ES-I3 (cell line): ENCODE measurements at regions not wholly inside any gene's neighbourhood (a gene's known extent, or its start where the extent isn't known, plus 50 kb on each side); places are given as distances from the start of the nearest gene placed in this dataset.

Experiments used
- H3K36me3 ChIP-seq: 2 replicates; pipeline ENCODE4 v1.6.1; 2013; ENCODE audit warnings: mild to moderate bottlenecking, low read length, control low read depth, moderate library complexity; ENCODE audit not compliant: insufficient read depth
- H3K4me1 ChIP-seq: 2 replicates; pipeline ENCODE4 v1.6.1; 2013; ENCODE audit warnings: mild to moderate bottlenecking, control low read depth, low read length; ENCODE audit not compliant: insufficient read depth
- H3K9ac ChIP-seq: 2 replicates; pipeline ENCODE4 v1.6.1; 2013; ENCODE audit warnings: low read depth, mild to moderate bottlenecking, low read length, moderate library complexity
- H3K9me3 ChIP-seq: 2 replicates; pipeline ENCODE4 v1.6.1; 2013; ENCODE audit warnings: mild to moderate bottlenecking, low read length, moderate library complexity; ENCODE audit not compliant: control insufficient read depth, insufficient read depth

GRCh38 chr7:68550027-68550426 is 1048.2 kb upstream of the AUTS2 start:
- no peak overlapping the region for H3K9ac ChIP-seq
- H3K36me3 ChIP-seq: no peaks in the 10 kb centered on the region
- H3K9me3 ChIP-seq: no peaks in the 10 kb centered on the region
- peaks cover 4% of the 10 kb centered on the region; the same call in 1 of the 2 replicates for H3K4me1 ChIP-seq

- Histone ChIP-seq H3K36me3 (no peaks in the 10 kb centered on the region), H3K9ac (no peak overlapping the region), H3K9me3 (no peaks in the 10 kb centered on the region), H3K4me1 (peaks cover 4% of the 10 kb centered on the region; the same call in 1 of the 2 replicates)
These were observed 1047.6 kb upstream of the AUTS2 start for GRCh38 chr7:68550635-68551034.

DNA sequence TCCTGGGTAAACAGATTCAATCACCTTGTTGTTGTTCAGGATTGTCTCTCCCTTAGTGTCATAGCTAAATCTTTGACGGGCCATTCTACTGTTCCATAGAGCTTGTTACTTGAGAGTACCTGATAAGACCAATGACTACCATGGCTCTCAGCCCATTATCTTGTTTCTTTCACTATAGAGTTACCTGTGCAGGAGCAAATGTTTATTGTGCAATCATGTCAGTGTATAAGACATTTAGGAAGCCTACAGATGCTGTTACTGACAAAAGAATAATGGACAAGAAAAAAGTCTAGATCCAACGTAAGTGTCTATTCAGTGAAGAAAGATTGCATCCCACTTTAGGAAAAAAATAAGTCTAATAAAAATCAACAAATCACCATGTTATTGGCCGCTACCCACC is 1041.7 kb upstream of the AUTS2 start:
- Histone ChIP-seq H3K36me3 (peaks cover 2% of the 10 kb centered on the region; the same call in 1 of the 2 replicates), H3K4me1 (no peaks in the 10 kb centered on the region), H3K9ac (no peak overlapping the region), H3K9me3 (no peaks in the 10 kb centered on the region; the same call in 1 of the 2 replicates)

GRCh38 chr7:68559518-68559917 is 1038.8 kb upstream of the AUTS2 start:
- no peak overlapping the region for H3K9ac ChIP-seq
- no peaks in the 10 kb centered on the region; the same call in 1 of the 2 replicates for H3K9me3 ChIP-seq
- peaks cover 2% of the 10 kb centered on the region; the same call in 1 of the 2 replicates for H3K36me3 ChIP-seq
- H3K4me1 ChIP-seq: no peaks in the 10 kb centered on the region

GRCh38 chr7:68562323-68562899 is 1035.9 kb upstream of the AUTS2 start:
- no peak overlapping the region for H3K9ac ChIP-seq
- no peaks in the 10 kb centered on the region for H3K4me1 ChIP-seq
- H3K9me3 ChIP-seq: no peaks in the 10 kb centered on the region; the same call in 1 of the 2 replicates
- peaks cover 2% of the 10 kb centered on the region; the same call in 1 of the 2 replicates for H3K36me3 ChIP-seq

GRCh38 chr7:68564306-68565135 is 1033.8 kb upstream of the AUTS2 start:
- H3K36me3 ChIP-seq: peaks cover 2% of the 10 kb centered on the region; the same call in 1 of the 2 replicates
- no peak overlapping the region for H3K9ac ChIP-seq
- H3K9me3 ChIP-seq: no peaks in the 10 kb centered on the region
- H3K4me1 ChIP-seq: no peaks in the 10 kb centered on the region

GRCh38 chr7:68571286-68571685 is 1027.0 kb upstream of the AUTS2 start:
- H3K4me1 ChIP-seq: no peaks in the 10 kb centered on the region

DNA sequence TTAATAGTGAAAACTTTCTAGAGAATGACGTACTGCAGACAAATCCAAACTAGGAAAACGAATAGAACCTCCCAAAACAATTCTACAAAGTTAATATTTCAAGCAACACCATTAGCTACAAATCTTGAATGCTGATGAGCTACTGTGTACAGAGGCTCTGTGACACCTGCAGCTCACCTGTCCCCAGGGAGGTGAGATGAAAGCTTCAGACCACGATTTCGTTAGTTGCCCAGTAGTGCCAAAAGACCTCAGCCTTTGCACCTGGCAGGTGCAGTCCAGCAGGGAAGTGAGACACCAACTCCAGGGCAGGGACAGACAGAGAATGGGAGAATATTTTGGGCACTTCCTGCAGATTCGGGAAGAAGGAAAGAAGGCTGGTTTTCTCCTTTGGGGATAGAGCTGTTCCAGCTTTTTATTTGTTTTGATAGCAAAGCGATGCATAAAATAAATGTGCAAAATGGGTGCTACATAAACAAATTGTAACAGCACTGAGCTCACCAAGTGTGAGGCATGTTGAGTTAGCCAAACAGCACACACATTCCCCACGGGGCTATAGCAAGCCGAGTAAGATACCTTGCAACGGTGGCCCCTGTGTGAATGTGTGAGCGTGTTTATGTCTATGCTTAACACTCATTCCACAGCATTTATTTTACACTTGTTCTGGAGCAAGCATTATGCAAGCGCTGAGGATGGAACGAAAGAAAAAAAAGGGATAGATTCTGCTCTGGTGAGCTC is 1024.8 kb upstream of the AUTS2 start:
- H3K9me3 ChIP-seq: no peaks in the 10 kb centered on the region
- H3K36me3 ChIP-seq: no peaks in the 10 kb centered on the region
- no peaks in the 10 kb centered on the region for H3K4me1 ChIP-seq
- H3K9ac ChIP-seq: no peak overlapping the region

More at GRCh38 chr7:68571286-68571685, 1027.0 kb upstream of the AUTS2 start:
- Histone ChIP-seq H3K9me3 (no peaks in the 10 kb centered on the region), H3K36me3 (no peaks in the 10 kb centered on the region), H3K9ac (no peak overlapping the region)

GRCh38 chr7:68576366-68576765 is 1021.9 kb upstream of the AUTS2 start:
- Histone ChIP-seq H3K9me3 (no peaks in the 10 kb centered on the region), H3K36me3 (no peaks in the 10 kb centered on the region), H3K9ac (no peak overlapping the region), H3K4me1 (no peaks in the 10 kb centered on the region)

DNA sequence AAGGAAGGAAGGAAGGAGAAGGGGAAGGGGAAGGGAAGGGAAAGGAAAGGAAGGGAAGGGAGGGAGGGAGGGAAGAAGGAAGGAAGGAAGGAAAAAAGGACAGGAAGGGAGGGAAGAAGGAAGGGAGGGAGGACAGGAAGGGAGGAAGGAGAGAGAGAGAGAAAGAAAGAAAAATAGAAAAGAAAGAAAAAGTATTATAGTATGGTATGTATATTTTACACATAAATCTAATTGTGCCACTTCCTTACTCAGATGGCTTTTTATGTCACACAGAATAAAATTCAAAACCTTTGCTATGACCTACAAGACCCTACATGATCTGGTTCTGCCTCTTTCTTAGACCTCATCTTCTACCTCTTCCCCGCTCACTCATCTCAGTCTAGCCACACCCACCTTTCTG is 1016.9 kb upstream of the AUTS2 start:
- H3K36me3 ChIP-seq: no peaks in the 10 kb centered on the region
- H3K9ac ChIP-seq: no peak overlapping the region
- H3K4me1 ChIP-seq: no peaks in the 10 kb centered on the region
- H3K9me3 ChIP-seq: no peaks in the 10 kb centered on the region

DNA sequence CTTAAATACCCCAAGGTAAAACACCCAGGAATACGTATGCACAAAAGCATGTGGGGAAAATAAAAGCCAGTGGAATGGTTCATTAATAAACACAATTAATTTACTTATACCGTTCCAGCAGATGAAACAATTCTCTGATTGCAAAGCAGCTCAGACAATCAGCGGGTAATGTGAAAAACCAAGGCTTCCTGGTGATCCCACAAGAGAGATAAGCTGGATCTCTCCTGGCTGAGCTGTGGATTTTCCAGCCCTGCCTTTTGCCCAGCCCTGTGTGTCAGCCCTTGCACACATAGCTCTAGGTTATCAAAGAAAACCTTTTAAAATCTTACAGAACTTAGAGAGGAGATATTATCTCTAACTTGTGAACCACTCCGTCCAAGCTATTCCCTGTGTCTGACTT is 1010.7 kb upstream of the AUTS2 start:
- Histone ChIP-seq H3K4me1 (no peaks in the 10 kb centered on the region), H3K9ac (no peak overlapping the region), H3K36me3 (no peaks in the 10 kb centered on the region), H3K9me3 (no peaks in the 10 kb centered on the region)

DNA sequence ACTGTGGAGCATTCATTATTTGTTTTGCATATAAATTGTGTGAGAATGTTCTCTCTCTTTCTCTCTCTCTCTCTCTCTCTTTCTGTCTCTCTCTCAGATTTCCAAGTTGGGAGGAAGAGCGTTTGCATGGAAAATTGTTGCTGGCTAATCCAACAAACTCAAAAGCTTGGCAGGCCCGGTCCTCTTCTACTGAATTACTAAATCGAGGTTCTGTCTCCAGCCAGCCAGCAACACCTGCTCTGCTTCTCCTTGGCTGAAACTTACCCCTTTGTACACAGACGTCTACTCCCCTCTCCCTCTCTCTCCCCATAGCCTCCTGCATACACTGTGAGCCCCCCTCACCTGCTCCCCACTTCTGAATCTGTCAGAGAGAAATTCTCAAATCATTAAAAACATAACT is 996.4 kb upstream of the AUTS2 start:
- no peaks in the 10 kb centered on the region for H3K4me1 ChIP-seq
- H3K9ac ChIP-seq: no peak overlapping the region
- no peaks in the 10 kb centered on the region for H3K9me3 ChIP-seq
- H3K36me3 ChIP-seq: no peaks in the 10 kb centered on the region

DNA sequence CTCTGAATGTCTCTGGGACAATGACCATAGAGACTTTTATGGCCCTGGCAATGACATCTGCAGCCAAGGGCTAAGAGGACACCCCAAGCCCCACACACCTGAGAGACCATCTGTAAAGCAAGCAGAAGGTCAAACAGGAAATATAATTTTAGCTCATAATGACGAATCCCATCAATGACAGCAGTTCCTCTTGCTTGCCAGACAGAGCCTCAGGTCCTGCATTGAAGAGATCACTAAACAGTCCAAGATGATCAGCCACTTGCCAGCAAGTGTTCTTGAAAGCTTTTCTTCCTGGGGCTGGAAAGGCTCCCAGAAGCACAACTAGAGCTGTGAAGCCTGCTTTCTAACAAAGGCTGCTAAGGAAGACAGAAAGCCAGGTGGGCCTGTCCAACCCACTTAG is 993.7 kb upstream of the AUTS2 start:
- Histone ChIP-seq H3K9ac (no peak overlapping the region), H3K4me1 (no peaks in the 10 kb centered on the region), H3K36me3 (no peaks in the 10 kb centered on the region), H3K9me3 (peaks cover 6% of the 10 kb centered on the region; the same call in 1 of the 2 replicates)

GRCh38 chr7:68610701-68611100 is 987.6 kb upstream of the AUTS2 start:
- no peak overlapping the region for H3K9ac ChIP-seq
- peaks cover 6% of the 10 kb centered on the region; the same call in 1 of the 2 replicates for H3K9me3 ChIP-seq
- H3K4me1 ChIP-seq: no peaks in the 10 kb centered on the region
- no peaks in the 10 kb centered on the region for H3K36me3 ChIP-seq
